B cell (primary cell): ENCODE measurements at regions not wholly inside any gene's neighbourhood (a gene's known extent, or its start where the extent isn't known, plus 50 kb on each side); places are given as distances from the start of the nearest gene placed in this dataset.

Experiments used
- ATAC-seq: fragments of 200-7000 bp; cut with Tn5 transposase; one replicate; pipeline ENCODE4 v1.10.0; 2021; ENCODE audit warnings: low read depth, mild to moderate bottlenecking, moderate number of reproducible peaks, moderate library complexity
- CTCF ChIA-PET: fragments of 350-600 bp; sonication (Branson Sonifier 250); formaldehyde crosslinking; loops from one replicate; lab custom pipeline; 2021; ENCODE audit warnings: antibody characterized with exemption, inconsistent platforms; lab: Charles Lee
- POLR2A ChIA-PET: fragments of 350-600 bp; sonication (Branson Sonifier 250); formaldehyde crosslinking; loops from one replicate; lab custom pipeline; 2021; ENCODE audit warnings: antibody characterized with exemption; lab: Charles Lee
- DNase-seq: peaks from one replicate; pipeline ENCODE4 v3.0.0; 2013
- H2AFZ ChIP-seq: 2 replicates; pipeline ENCODE4 v1.6.1; 2012; ENCODE audit warnings: mild to moderate bottlenecking, low read depth, low read length; ENCODE audit not compliant: insufficient read depth, poor library complexity, severe bottlenecking
- H3K27ac ChIP-seq, 2 donors: 1 replicate in 1 of 2; 2 replicates in 1 of 2; pipeline ENCODE4 v1.5.1; 2012 to 2013; ENCODE audit warnings: low read length in 2 of 2, mild to moderate bottlenecking in 2 of 2, moderate library complexity in 1 of 2
- H3K27me3 ChIP-seq, 4 experiments: fragments of 200-600 bp in 1 of 4; sonication (generic) in 1 of 4; replicated peaks in 1 of 4; 1 replicate in 2 of 4; 2 replicates in 2 of 4; pipeline versions ENCODE4 v1.6.1 to v1.7.0; 2013 to 2016; ENCODE audit warnings: low read length in 3 of 4, mild to moderate bottlenecking in 2 of 4, mixed read lengths in 1 of 4, moderate library complexity in 1 of 4; ENCODE audit not compliant: insufficient read depth in 4 of 4, control insufficient read depth in 3 of 4; ENCODE audit errors: control extremely low read depth in 1 of 4
- H3K36me3 ChIP-seq, 2 experiments: replicated peaks in 1 of 2; 1 replicate in 1 of 2; 2 replicates in 1 of 2; pipeline versions ENCODE4 v1.6.1 to v1.7.1; 2013; ENCODE audit warnings: low read length in 1 of 2; ENCODE audit not compliant: insufficient read depth in 2 of 2, control insufficient read depth in 1 of 2; ENCODE audit errors: control extremely low read depth in 1 of 2, extremely low read depth in 1 of 2
- H3K4me1 ChIP-seq, 2 donors: fragments of 200-600 bp in 1 of 2; sonication (generic) in 1 of 2; 1 replicate in 1 of 2; 2 replicates in 1 of 2; pipeline versions ENCODE4 v1.5.1 to v1.6.1; 2013 to 2017; ENCODE audit warnings: low read length in 2 of 2; ENCODE audit not compliant: control insufficient read depth in 2 of 2, insufficient read depth in 2 of 2
- H3K4me2 ChIP-seq: replicated peaks from 2 replicates; pipeline ENCODE3; 2012; ENCODE audit warnings: mild to moderate bottlenecking, low read depth, low read length; ENCODE audit not compliant: poor library complexity, severe bottlenecking
- H3K4me3 ChIP-seq, 5 experiments: fragments of 200-600 bp in 1 of 5; sonication (generic) in 1 of 5; 1 replicate in 3 of 5; 2 replicates in 2 of 5; pipeline versions ENCODE4 v1.5.1 to v1.7.0; 2011 to 2016; ENCODE audit warnings: low read length in 4 of 5, mild to moderate bottlenecking in 4 of 5, low read depth in 2 of 5, control low read depth in 1 of 5, moderate library complexity in 1 of 5; ENCODE audit not compliant: insufficient read depth in 1 of 5; ENCODE audit errors: control extremely low read depth in 1 of 5, extremely low read depth in 1 of 5
- H3K79me2 ChIP-seq: fragments of 200-600 bp; sonication (generic); one replicate; pipeline ENCODE4 v1.6.0; 2016; ENCODE audit warnings: low read length; ENCODE audit not compliant: control insufficient read depth, insufficient read depth
- H3K9ac ChIP-seq: fragments of 200-600 bp; sonication (generic); 2 replicates; pipeline ENCODE4 v1.6.1; 2017; ENCODE audit warnings: mild to moderate bottlenecking, low read length, moderate library complexity
- H3K9me3 ChIP-seq, 3 donors: one replicate each; pipeline versions ENCODE4 v1.6.1 to v1.7.1; 2013; ENCODE audit warnings: low read length in 2 of 3; ENCODE audit not compliant: control insufficient read depth in 2 of 3, insufficient read depth in 1 of 3; ENCODE audit errors: control extremely low read depth in 1 of 3
- H4K20me1 ChIP-seq: 2 replicates; pipeline ENCODE4 v1.6.0; 2012; ENCODE audit warnings: mild to moderate bottlenecking, low read length; ENCODE audit not compliant: insufficient read depth, control insufficient read depth, poor library complexity, severe bottlenecking
- H3K27ac Mint-ChIP-seq: one replicate; pipeline ENCODE4 v1.8.0; 2021; ENCODE audit warnings: mixed read lengths
- H3K27me3 Mint-ChIP-seq: one replicate; pipeline ENCODE4 v1.8.0; 2021; ENCODE audit warnings: mixed read lengths
- H3K4me1 Mint-ChIP-seq: one replicate; pipeline ENCODE4 v1.8.0; 2021; ENCODE audit warnings: mixed read lengths
- H3K4me3 Mint-ChIP-seq: one replicate; pipeline ENCODE4 v1.8.0; 2021; ENCODE audit warnings: mixed read lengths
- H3K9me3 Mint-ChIP-seq: one replicate; pipeline ENCODE4 v1.8.0; 2022; ENCODE audit warnings: mixed read lengths; ENCODE audit not compliant: insufficient read depth
- CTCF ChIP-seq: fragments of 200-600 bp; IDR thresholded peaks from one replicate; pipeline ENCODE4 v1.8.0; 2022; ENCODE audit warnings: antibody characterized with exemption, mild to moderate bottlenecking
- EZH2 ChIP-seq: IDR thresholded peaks from 2 replicates; pipeline ENCODE4 v1.6.1; 2012; ENCODE audit warnings: borderline replicate concordance, low read depth, mild to moderate bottlenecking, moderate library complexity, low read length; ENCODE audit not compliant: insufficient read depth, poor library complexity, severe bottlenecking
- intact Hi-C: fragments of 100-400 bp; cut with micrococcal nuclease; formaldehyde crosslinking; loops from one replicate; pipeline ENCODE4 v1.10.0; 2022

- no peak for DNase-seq
- Histone ChIP-seq H4K20me1 (no peaks in the 10 kb centered on the region), H2AFZ (no peak overlapping the region), H3K9ac (no peak overlapping the region), H3K4me1 (no peaks in the 10 kb centered on the region), H3K79me2 (no peaks in the 10 kb centered on the region), H3K27ac (no peak overlapping the region), H3K9me3 (peaks cover 0 to 6% (median 0%) of the 10 kb centered on the region in 3 donors), H3K36me3 (no peaks in the 10 kb centered on the region), H3K4me2 (no peak overlapping the region), H3K27me3 (no peaks in the 10 kb centered on the region), H3K4me3 (no peak overlapping the region)
- H3K27me3 Mint-ChIP-seq, result peaks cover 6% of the 10 kb centered on the region
- H3K9me3 Mint-ChIP-seq, result no peaks in the 10 kb centered on the region
- no peak overlapping the region for H3K27ac Mint-ChIP-seq
- no peak overlapping the region for H3K4me3 Mint-ChIP-seq
- intact Hi-C loops, result no loop called here
- TF ChIP-seq EZH2 (no peak), CTCF (no peak)
- ChIA-PET POLR2A (no interaction called here), CTCF (no interaction called here)
- ATAC-seq, result no peak
- H3K4me1 Mint-ChIP-seq, result no peaks in the 10 kb centered on the region
Measured at GRCh38 chr10:84783909-84784308, 455.5 kb downstream of the CCSER2 start.

- Histone ChIP-seq H3K4me2 (no peak overlapping the region), H3K4me1 (no peaks in the 10 kb centered on the region), H3K27me3 (no peaks in the 10 kb centered on the region), H2AFZ (no peak overlapping the region), H3K27ac (no peak overlapping the region), H4K20me1 (no peaks in the 10 kb centered on the region), H3K36me3 (no peaks in the 10 kb centered on the region), H3K9ac (no peak overlapping the region), H3K9me3 (peaks cover 0 to 6% (median 0%) of the 10 kb centered on the region in 3 donors), H3K79me2 (no peaks in the 10 kb centered on the region), H3K4me3 (no peak overlapping the region)
- intact Hi-C loops, result no loop called here
- Mint-ChIP-seq H3K4me1 (no peaks in the 10 kb centered on the region), H3K4me3 (no peak overlapping the region), H3K27ac (no peak overlapping the region), H3K27me3 (peaks cover 6% of the 10 kb centered on the region), H3K9me3 (no peaks in the 10 kb centered on the region)
- DNase-seq, result no peak
- POLR2A ChIA-PET, result no interaction called here
- no peak for ATAC-seq
- TF ChIP-seq CTCF (no peak), EZH2 (no peak)
- CTCF ChIA-PET, result no interaction called here
Measured at GRCh38 chr10:84784749-84785148, 456.4 kb downstream of the CCSER2 start.
